Ovary (tissue), 7 donors: ENCODE measurements at regions not wholly inside any gene's neighbourhood (a gene's known extent, or its start where the extent isn't known, plus 50 kb on each side); places are given as distances from the start of the nearest gene placed in this dataset.

Source experiments
- DNase-seq, 5 donors: peaks; one replicate each; pipeline ENCODE4 v3.0.0-alpha.2; 2019 to 2020
- H3K27ac ChIP-seq, 2 donors: fragments of 200-600 bp; one replicate each; pipeline versions ENCODE4 v1.5.1 to v1.8.0; 2019 to 2022
- H3K27me3 ChIP-seq: fragments of 200-600 bp; one replicate; pipeline ENCODE4 v1.8.0; 2022
- H3K36me3 ChIP-seq: fragments of 200-600 bp; sonication (generic); one replicate; pipeline ENCODE4 v1.5.1; 2019
- H3K4me1 ChIP-seq: one replicate; pipeline ENCODE4 v1.8.1; 2013; ENCODE audit warnings: mild to moderate bottlenecking, moderate library complexity; ENCODE audit not compliant: insufficient read depth
- H3K4me3 ChIP-seq: fragments of 200-600 bp; sonication (generic); one replicate; pipeline ENCODE4 v1.5.1; 2017
- H3K9me3 ChIP-seq, 2 donors: fragments of 200-600 bp in 1 of 2; sonication (generic) in 1 of 2; one replicate each; pipeline versions ENCODE4 v1.5.1 to v1.8.1; 2013 to 2019; ENCODE audit warnings: mild to moderate bottlenecking in 1 of 2, moderate library complexity in 1 of 2
- EP300 ChIP-seq: sonication (generic); formaldehyde crosslinking; IDR thresholded peaks from one replicate; pipeline ENCODE4 v1.6.1; 2017; ENCODE audit warnings: antibody characterized with exemption
- POLR2A ChIP-seq: fragments of 450-650 bp; IDR thresholded peaks from one replicate; pipeline ENCODE4 v1.6.1; 2017; ENCODE audit warnings: antibody characterized with exemption, mild to moderate bottlenecking, moderate library complexity
- WGBS, 3 donors: extraction: QIAGEN DNeasy Blood & Tissue Kit in 1 of 3; methylation state at CpG; one replicate each; pipeline versions ENCODE4 v1.1.5 to v1.1.7; 2013 to 2017; 5-methylcytosine and 5-hydroxymethylcytosine counted together
- intact Hi-C, 4 donors: fragments of 100-400 bp; cut with DNase I; formaldehyde crosslinking; loops; one replicate each; pipeline versions ENCODE4 v1.11.0 to v1.15.1; 2022 to 2023
- TF ChIP-seq, protein P1 (sequence below), 3 donors: fragments of 450-650 bp in 2 of 3; fragments of 200-600 bp in 1 of 3; IDR thresholded peaks; one replicate each; pipeline versions ENCODE4 v1.5.1 to v1.8.0; 2016 to 2022; ENCODE audit warnings: antibody characterized with exemption in 3 of 3, mild to moderate bottlenecking in 1 of 3
- donor health status: DM: no; HTN: no; CAD: no; lungs with moderate emphysema.
- donor health status: DM: no; HTN: no; CAD: no.
- donor health status: Bipolar disorder and iron deficiency.
- donor health status: DM: no; HTN: no; CAD: no.
- donor health status: DM: yes; HTN: yes; CAD: no.

DNA sequence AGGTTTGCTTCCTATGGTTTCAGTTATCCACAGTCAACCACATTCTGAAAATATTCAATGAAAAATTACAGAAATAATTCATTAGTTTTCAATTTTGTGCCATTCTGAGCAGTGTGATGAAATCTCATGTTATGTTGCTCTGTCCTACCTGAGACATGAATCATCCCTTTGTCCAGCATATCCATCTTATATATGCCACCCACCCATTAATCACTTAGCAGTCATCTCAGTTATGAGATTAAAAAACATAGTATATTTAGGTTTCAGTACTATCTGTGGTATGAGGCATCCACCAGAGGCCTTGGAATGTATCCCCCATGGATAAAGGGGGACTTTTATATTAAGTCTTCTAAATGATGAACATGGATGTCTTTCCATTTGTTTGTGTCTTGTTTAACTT, 64.7 kb upstream of the PROK2 start:
- no peak for DNase-seq
- H3K4me1 ChIP-seq = no peaks in the 10 kb centered on the region
- H3K27me3 ChIP-seq = no peaks in the 10 kb centered on the region
- H3K9me3 ChIP-seq = no peaks in the 10 kb centered on the region
- no peak for TF ChIP-seq EP300
- TF ChIP-seq, protein P1, sequence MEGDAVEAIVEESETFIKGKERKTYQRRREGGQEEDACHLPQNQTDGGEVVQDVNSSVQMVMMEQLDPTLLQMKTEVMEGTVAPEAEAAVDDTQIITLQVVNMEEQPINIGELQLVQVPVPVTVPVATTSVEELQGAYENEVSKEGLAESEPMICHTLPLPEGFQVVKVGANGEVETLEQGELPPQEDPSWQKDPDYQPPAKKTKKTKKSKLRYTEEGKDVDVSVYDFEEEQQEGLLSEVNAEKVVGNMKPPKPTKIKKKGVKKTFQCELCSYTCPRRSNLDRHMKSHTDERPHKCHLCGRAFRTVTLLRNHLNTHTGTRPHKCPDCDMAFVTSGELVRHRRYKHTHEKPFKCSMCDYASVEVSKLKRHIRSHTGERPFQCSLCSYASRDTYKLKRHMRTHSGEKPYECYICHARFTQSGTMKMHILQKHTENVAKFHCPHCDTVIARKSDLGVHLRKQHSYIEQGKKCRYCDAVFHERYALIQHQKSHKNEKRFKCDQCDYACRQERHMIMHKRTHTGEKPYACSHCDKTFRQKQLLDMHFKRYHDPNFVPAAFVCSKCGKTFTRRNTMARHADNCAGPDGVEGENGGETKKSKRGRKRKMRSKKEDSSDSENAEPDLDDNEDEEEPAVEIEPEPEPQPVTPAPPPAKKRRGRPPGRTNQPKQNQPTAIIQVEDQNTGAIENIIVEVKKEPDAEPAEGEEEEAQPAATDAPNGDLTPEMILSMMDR (IDR thresholded peaks at IDR 0.05) = no peak
- TF ChIP-seq POLR2A = no peak
- no peak overlapping the region for H3K27ac ChIP-seq
- intact Hi-C loops = no loop called here
- no peaks in the 10 kb centered on the region for H3K36me3 ChIP-seq
- no peak overlapping the region for H3K4me3 ChIP-seq

DNA sequence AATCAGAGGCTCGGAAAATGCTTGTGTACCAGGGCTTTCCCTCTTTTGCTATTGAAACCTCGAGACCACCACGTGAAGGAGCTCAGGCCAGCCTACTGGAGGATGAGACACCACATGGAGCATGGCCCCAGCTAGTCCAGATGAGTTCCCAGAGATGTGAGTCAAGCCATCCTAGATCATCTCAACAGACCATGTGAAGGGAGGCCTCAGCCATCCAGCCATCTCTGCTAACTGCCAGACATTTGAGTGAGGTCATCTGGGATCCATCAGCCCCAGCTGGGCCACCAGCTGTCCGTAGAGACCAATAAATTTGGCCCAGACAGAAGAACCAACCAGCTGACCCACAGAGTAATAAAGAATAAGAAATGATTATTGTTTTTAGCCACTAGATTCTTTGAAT, 62.8 kb upstream of the PROK2 start:
- H3K9me3 ChIP-seq = no peaks in the 10 kb centered on the region
- H3K4me3 ChIP-seq = no peak overlapping the region
- TF ChIP-seq POLR2A (no peak), EP300 (no peak)
- TF ChIP-seq, protein P1 (IDR thresholded peaks at IDR 0.05) = no peak
- intact Hi-C loops = no loop called here
- H3K36me3 ChIP-seq = no peaks in the 10 kb centered on the region
- 58 to 67% (median 61%) methylated on average over 4 of the region's 4 CpGs for WGBS, 3 donors
- no peak overlapping the region for H3K27ac ChIP-seq
- no peaks in the 10 kb centered on the region for H3K4me1 ChIP-seq
- H3K27me3 ChIP-seq = no peaks in the 10 kb centered on the region
- DNase-seq = no peak

DNA sequence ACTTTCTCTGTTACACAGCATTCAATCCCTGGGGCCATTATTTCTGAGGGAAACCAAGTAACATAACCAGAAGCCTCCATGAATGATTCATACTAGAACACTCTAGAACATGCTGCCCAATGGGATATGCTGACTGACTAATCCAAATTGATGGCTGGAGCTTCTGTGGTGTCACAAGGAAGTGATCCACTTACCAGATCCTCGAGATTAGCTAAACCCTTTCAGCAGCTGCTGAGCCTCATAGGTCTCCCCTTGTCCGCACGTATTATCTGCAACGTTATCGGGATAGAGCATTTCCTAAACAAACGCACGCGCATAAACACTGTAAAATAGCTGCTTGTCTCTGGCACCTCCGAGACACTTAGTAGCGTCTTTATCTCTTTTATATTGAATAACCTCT, 61.2 kb upstream of the PROK2 start:
- no peak overlapping the region for H3K27ac ChIP-seq
- H3K4me3 ChIP-seq = no peak overlapping the region
- TF ChIP-seq, protein P1 (IDR thresholded peaks at IDR 0.05) = no peak
- no peaks in the 10 kb centered on the region for H3K36me3 ChIP-seq
- 81 to 87% (median 85%) methylated on average over 10 of the region's 10 CpGs for WGBS, 3 donors
- DNase-seq = no peak
- H3K27me3 ChIP-seq = no peaks in the 10 kb centered on the region
- H3K9me3 ChIP-seq = no peaks in the 10 kb centered on the region
- no peaks in the 10 kb centered on the region for H3K4me1 ChIP-seq
- intact Hi-C loops = no loop called here

DNA sequence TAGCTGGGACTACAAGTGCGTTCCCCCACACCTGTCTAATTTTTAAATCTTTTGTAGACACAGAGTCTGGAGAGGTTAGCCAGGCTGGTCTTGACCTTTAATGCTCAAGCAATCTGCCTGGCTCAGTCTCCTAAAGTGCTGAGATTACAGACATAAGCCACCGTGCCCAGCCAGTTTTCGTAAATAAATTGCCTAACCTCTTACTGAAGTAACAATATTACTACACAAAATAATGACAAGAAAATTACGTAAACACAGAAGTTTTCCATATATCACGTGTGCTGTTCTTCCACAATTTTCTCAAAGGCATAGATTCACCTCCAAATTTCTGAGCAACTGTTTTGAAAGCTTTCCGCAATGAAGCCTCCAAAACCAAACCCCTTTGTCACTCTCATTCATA, 58.1 kb upstream of the PROK2 start:
- no peaks in the 10 kb centered on the region for H3K9me3 ChIP-seq
- intact Hi-C loops = no loop called here
- no peak overlapping the region for H3K4me3 ChIP-seq
- no peaks in the 10 kb centered on the region for H3K36me3 ChIP-seq
- H3K27me3 ChIP-seq = no peaks in the 10 kb centered on the region
- TF ChIP-seq POLR2A = no peak
- TF ChIP-seq EP300 = no peak
- TF ChIP-seq, protein P1 (IDR thresholded peaks at IDR 0.05) = no peak
- no peak overlapping the region for H3K27ac ChIP-seq
- DNase-seq = no peak
- no peaks in the 10 kb centered on the region for H3K4me1 ChIP-seq
- 72 to 85% (median 81%) methylated on average over 6 of the region's 6 CpGs for WGBS, 3 donors

DNA sequence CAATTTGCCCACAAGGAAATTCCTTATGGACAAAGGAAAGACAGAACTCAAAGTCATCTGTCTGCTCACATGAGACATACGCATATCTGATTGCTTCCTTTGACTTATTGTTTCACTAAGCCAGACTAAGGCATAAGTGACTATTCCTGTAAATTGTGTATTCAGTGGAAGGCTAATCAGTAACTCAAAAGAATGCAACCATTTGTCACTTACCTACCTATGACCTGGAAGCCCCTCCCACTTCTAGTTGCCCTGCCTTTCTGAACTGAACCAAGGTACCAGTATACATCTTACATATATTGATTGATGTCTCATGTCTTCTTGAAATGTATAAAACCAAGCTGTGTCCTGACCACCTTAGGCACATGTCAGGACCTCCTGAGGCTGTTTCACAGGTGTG, 53.5 kb upstream of the PROK2 start:
- 94 to 100% (median 100%) methylated on average over 1 of the region's 1 CpG for WGBS, 3 donors
- H3K9me3 ChIP-seq = no peaks in the 10 kb centered on the region
- no peaks in the 10 kb centered on the region for H3K36me3 ChIP-seq
- H3K4me1 ChIP-seq = no peaks in the 10 kb centered on the region
- H3K27ac ChIP-seq = no peak overlapping the region
- TF ChIP-seq, protein P1 (IDR thresholded peaks at IDR 0.05) = no peak
- TF ChIP-seq POLR2A (no peak), EP300 (no peak)
- no peaks in the 10 kb centered on the region for H3K27me3 ChIP-seq
- H3K4me3 ChIP-seq = no peak overlapping the region
- no peak for DNase-seq
- intact Hi-C loops = no loop called here
